ENCODE measurements at regions not wholly inside any gene's neighbourhood (a gene's known extent, or its start where the extent isn't known, plus 50 kb on each side); places are given as distances from the start of the nearest gene placed in this dataset.

DNA sequence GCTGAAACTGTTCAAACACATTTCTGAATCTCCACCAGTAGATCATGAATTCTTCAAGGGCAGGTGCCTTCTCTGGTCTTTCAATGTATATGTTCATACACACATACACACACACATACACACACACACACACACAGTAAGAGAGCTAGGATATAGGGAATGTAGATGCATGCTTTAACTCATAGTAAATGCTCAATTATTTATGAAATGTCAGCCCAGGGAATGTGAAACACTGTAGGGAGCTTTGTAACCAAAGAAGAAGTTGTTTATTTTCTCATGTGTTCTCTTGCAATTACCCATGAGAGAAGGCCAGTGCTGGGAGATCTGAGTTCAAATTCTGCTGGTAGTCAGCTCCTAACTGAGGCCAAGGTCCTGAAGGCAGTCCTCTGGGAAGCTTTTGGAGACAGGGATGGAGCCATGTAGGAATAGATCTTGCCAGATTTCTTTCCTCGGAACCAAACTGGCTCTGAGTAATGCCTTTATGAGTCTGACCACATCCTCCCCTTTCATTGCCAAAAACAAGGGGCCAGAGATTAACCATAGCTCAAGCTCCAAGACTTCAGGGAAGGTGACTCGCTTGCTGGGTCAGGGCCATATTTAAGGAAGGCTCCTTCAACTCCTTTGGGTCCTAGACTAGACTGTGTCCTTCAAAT lies 487.0 kb upstream of the TNC start:
- no peak overlapping the region for H3K27ac ChIP-seq (ENCODE audit: low read depth in 1 of 2, low read length in 2 of 2)
- no peak for DNase-seq (ENCODE audit: low spot score)
- TF ChIP-seq NR2F2 (IDR thresholded peaks at IDR 0.05) (no peak), RAD21 (IDR thresholded peaks at IDR 0.05) (no peak), SP1 (IDR thresholded peaks at IDR 0.05) (no peak), FOXA1 (IDR thresholded peaks at IDR 0.05) (no peak)
- TF ChIP-seq, protein P1, sequence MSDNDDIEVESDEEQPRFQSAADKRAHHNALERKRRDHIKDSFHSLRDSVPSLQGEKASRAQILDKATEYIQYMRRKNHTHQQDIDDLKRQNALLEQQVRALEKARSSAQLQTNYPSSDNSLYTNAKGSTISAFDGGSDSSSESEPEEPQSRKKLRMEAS (IDR thresholded peaks at IDR 0.05), result no peak
- TF ChIP-seq, protein P2, sequence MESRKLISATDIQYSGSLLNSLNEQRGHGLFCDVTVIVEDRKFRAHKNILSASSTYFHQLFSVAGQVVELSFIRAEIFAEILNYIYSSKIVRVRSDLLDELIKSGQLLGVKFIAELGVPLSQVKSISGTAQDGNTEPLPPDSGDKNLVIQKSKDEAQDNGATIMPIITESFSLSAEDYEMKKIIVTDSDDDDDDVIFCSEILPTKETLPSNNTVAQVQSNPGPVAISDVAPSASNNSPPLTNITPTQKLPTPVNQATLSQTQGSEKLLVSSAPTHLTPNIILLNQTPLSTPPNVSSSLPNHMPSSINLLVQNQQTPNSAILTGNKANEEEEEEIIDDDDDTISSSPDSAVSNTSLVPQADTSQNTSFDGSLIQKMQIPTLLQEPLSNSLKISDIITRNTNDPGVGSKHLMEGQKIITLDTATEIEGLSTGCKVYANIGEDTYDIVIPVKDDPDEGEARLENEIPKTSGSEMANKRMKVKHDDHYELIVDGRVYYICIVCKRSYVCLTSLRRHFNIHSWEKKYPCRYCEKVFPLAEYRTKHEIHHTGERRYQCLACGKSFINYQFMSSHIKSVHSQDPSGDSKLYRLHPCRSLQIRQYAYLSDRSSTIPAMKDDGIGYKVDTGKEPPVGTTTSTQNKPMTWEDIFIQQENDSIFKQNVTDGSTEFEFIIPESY (IDR thresholded peaks at IDR 0.05), result no peak
- TF ChIP-seq, protein P3, sequence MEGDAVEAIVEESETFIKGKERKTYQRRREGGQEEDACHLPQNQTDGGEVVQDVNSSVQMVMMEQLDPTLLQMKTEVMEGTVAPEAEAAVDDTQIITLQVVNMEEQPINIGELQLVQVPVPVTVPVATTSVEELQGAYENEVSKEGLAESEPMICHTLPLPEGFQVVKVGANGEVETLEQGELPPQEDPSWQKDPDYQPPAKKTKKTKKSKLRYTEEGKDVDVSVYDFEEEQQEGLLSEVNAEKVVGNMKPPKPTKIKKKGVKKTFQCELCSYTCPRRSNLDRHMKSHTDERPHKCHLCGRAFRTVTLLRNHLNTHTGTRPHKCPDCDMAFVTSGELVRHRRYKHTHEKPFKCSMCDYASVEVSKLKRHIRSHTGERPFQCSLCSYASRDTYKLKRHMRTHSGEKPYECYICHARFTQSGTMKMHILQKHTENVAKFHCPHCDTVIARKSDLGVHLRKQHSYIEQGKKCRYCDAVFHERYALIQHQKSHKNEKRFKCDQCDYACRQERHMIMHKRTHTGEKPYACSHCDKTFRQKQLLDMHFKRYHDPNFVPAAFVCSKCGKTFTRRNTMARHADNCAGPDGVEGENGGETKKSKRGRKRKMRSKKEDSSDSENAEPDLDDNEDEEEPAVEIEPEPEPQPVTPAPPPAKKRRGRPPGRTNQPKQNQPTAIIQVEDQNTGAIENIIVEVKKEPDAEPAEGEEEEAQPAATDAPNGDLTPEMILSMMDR (IDR thresholded peaks at IDR 0.05; ENCODE audit: low read depth, low read length, missing input control), result no peak
- H3K9me3 ChIP-seq (ENCODE audit: control insufficient read depth in 4 of 4, low read length in 3 of 4), result peaks cover 0 to 3% (median 0%) of the 10 kb centered on the region in 4 donors
- no peaks in the 10 kb centered on the region for H3K36me3 ChIP-seq (ENCODE audit: control insufficient read depth in 4 of 4, insufficient read depth in 3 of 4, low read depth in 1 of 4, low read length in 3 of 4)
- H3K4me3 ChIP-seq (ENCODE audit: low read depth in 1 of 3, low read length in 3 of 3), result no peak overlapping the region
- no peaks in the 10 kb centered on the region for H3K27me3 ChIP-seq (ENCODE audit: control insufficient read depth in 4 of 4, insufficient read depth in 4 of 4, low read length in 3 of 4)
- 79% methylated on average over 2 of the region's 2 CpGs for WGBS
- H3K4me1 ChIP-seq (ENCODE audit: control insufficient read depth in 4 of 4, insufficient read depth in 4 of 4, low read length in 3 of 4), result no peaks in the 10 kb centered on the region
- H3K9ac ChIP-seq (ENCODE audit: low read depth in 1 of 2, low read length in 2 of 2), result no peak overlapping the region

DNA sequence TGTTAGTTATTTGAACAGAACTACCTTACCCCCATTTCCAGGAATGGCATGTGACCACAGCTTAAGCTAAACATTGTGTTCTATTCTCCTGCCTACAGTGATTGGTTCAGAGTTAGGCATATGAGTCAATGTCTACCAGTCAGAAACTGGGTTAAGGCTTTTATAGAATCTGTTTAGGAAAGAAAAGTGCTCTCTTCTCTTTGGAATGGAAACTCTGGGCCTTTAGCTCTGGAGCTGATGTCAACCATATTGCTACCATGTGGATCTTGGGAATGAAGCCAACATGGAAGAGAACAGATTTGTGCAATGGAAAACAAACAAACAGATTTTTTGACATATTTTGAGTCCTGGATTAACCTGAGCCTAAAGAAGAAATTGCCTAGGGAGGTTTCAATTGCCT lies 488.9 kb upstream of the TNC start:
- no peak overlapping the region for H3K4me3 ChIP-seq (ENCODE audit: low read depth in 1 of 3, low read length in 3 of 3)
- H3K27ac ChIP-seq (ENCODE audit: low read depth in 1 of 2, low read length in 2 of 2), result no peak overlapping the region
- H3K36me3 ChIP-seq (ENCODE audit: control insufficient read depth in 4 of 4, insufficient read depth in 3 of 4, low read depth in 1 of 4, low read length in 3 of 4), result no peaks in the 10 kb centered on the region
- no peaks in the 10 kb centered on the region for H3K27me3 ChIP-seq (ENCODE audit: control insufficient read depth in 4 of 4, insufficient read depth in 4 of 4, low read length in 3 of 4)
- no peak for TF ChIP-seq SP1 (IDR thresholded peaks at IDR 0.05)
- TF ChIP-seq NR2F2 (IDR thresholded peaks at IDR 0.05), result no peak
- no peak for TF ChIP-seq YY1 (IDR thresholded peaks at IDR 0.05)
- TF ChIP-seq FOXA1 (IDR thresholded peaks at IDR 0.05), result no peak
- no peak for TF ChIP-seq RAD21 (IDR thresholded peaks at IDR 0.05)
- no peak for TF ChIP-seq HNF4G (IDR thresholded peaks at IDR 0.05)
- no peak for TF ChIP-seq FOXA2 (IDR thresholded peaks at IDR 0.05)
- no peak for TF ChIP-seq GABPA (IDR thresholded peaks at IDR 0.05 in 1 of 2, conservative IDR thresholded peaks at IDR 0.05 in 1 of 2)
- TF ChIP-seq, protein P4, sequence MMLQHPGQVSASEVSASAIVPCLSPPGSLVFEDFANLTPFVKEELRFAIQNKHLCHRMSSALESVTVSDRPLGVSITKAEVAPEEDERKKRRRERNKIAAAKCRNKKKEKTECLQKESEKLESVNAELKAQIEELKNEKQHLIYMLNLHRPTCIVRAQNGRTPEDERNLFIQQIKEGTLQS (IDR thresholded peaks at IDR 0.05), result no peak
- no peak for TF ChIP-seq JUND (IDR thresholded peaks at IDR 0.05)
- no peak for TF ChIP-seq RXRA (IDR thresholded peaks at IDR 0.05)
- no peak for TF ChIP-seq EGR1 (IDR thresholded peaks at IDR 0.05; ENCODE audit: low read depth in 2 of 2)
- TF ChIP-seq, protein P5, sequence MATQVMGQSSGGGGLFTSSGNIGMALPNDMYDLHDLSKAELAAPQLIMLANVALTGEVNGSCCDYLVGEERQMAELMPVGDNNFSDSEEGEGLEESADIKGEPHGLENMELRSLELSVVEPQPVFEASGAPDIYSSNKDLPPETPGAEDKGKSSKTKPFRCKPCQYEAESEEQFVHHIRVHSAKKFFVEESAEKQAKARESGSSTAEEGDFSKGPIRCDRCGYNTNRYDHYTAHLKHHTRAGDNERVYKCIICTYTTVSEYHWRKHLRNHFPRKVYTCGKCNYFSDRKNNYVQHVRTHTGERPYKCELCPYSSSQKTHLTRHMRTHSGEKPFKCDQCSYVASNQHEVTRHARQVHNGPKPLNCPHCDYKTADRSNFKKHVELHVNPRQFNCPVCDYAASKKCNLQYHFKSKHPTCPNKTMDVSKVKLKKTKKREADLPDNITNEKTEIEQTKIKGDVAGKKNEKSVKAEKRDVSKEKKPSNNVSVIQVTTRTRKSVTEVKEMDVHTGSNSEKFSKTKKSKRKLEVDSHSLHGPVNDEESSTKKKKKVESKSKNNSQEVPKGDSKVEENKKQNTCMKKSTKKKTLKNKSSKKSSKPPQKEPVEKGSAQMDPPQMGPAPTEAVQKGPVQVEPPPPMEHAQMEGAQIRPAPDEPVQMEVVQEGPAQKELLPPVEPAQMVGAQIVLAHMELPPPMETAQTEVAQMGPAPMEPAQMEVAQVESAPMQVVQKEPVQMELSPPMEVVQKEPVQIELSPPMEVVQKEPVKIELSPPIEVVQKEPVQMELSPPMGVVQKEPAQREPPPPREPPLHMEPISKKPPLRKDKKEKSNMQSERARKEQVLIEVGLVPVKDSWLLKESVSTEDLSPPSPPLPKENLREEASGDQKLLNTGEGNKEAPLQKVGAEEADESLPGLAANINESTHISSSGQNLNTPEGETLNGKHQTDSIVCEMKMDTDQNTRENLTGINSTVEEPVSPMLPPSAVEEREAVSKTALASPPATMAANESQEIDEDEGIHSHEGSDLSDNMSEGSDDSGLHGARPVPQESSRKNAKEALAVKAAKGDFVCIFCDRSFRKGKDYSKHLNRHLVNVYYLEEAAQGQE (IDR thresholded peaks at IDR 0.05), result no peak
- TF ChIP-seq, protein P2 (IDR thresholded peaks at IDR 0.05), result no peak
- TF ChIP-seq, protein P1 (IDR thresholded peaks at IDR 0.05), result no peak
- TF ChIP-seq, protein P3 (IDR thresholded peaks at IDR 0.05; ENCODE audit: low read depth, low read length, missing input control), result no peak
- no peak for TF ChIP-seq HNF4A (conservative IDR thresholded peaks at IDR 0.05)
- TF ChIP-seq TAF1 (conservative IDR thresholded peaks at IDR 0.05), result no peak
- no peaks in the 10 kb centered on the region for H3K4me1 ChIP-seq (ENCODE audit: control insufficient read depth in 4 of 4, insufficient read depth in 4 of 4, low read length in 3 of 4)
- no peak for DNase-seq (ENCODE audit: low spot score)
- H3K9me3 ChIP-seq (ENCODE audit: control insufficient read depth in 4 of 4, low read length in 3 of 4), result peaks cover 0 to 3% (median 0%) of the 10 kb centered on the region in 4 donors
- H3K9ac ChIP-seq (ENCODE audit: low read depth in 1 of 2, low read length in 2 of 2), result no peak overlapping the region

All from liver (tissue), 8 donors.